GM12878 (cell line): ENCODE measurements at regions not wholly inside any gene's neighbourhood (a gene's known extent, or its start where the extent isn't known, plus 50 kb on each side); places are given as distances from the start of the nearest gene placed in this dataset.

Experiments used
- ATAC-seq: fragments of 200-7000 bp; cut with Tn5 transposase; 3 replicates; pipeline ENCODE4 v1.9.1; 2020; ENCODE audit warnings: mild to moderate bottlenecking, moderate library complexity
- BruUV-seq: library from RNA; stranded (reverse); fragments of 400-500 nt; replicated peaks from 2 replicates; lab custom pipeline; 2021; lab: Mats Ljungman, UMichigan
- CTCF ChIA-PET: fragments of 300-600 bp; sonication (Branson Sonifier 250); formaldehyde crosslinking; extraction: SDS; loops from one replicate; lab custom pipeline; 2021; ENCODE audit warnings: inconsistent platforms; lab: Yijun Ruan, JAX
- POLR2A ChIA-PET: fragments of 350-600 bp; formaldehyde crosslinking; extraction: SDS; loops from one replicate; lab custom pipeline; 2021; ENCODE audit warnings: inconsistent platforms; lab: Charles Lee
- RAD21 ChIA-PET: fragments of 300-600 bp; sonication (Branson Sonifier 250); formaldehyde crosslinking; loops from one replicate; lab custom pipeline; 2023; ENCODE audit warnings: antibody characterized with exemption; ENCODE audit not compliant: unreplicated experiment; lab: Charles Lee
- SMC1A ChIA-PET: fragments of 300-600 bp; sonication (Branson Sonifier 250); formaldehyde crosslinking; loops from one replicate; lab custom pipeline; 2023; ENCODE audit not compliant: unreplicated experiment, uncharacterized antibody; lab: Charles Lee
- DNase-seq: peaks from one replicate; pipeline ENCODE4 v3.0.0-alpha.2; 2011; ENCODE audit warnings: low read depth, low spot score
- FAIRE-seq: peaks from 3 replicates; lab custom pipeline; 2011; peaks lifted over from hg19 to GRCh38; lab: Jason Lieb, UNC
- H2AFZ ChIP-seq: 2 replicates; pipeline ENCODE4 v1.6.0; 2011; ENCODE audit warnings: low read depth, low read length, control low read depth; ENCODE audit not compliant: control insufficient read depth
- H3K27ac ChIP-seq: 2 replicates; pipeline ENCODE4 v1.5.1; 2011; ENCODE audit warnings: control low read depth; ENCODE audit not compliant: control insufficient read depth, insufficient read depth
- H3K27me3 ChIP-seq, 2 experiments: replicated peaks in 1 of 2; 2 replicates each; pipeline versions ENCODE4 v1.6.0 to v1.6.1; 2011; ENCODE audit warnings: low read length in 1 of 2; ENCODE audit not compliant: control insufficient read depth in 2 of 2, insufficient read depth in 2 of 2
- H3K36me3 ChIP-seq, 2 experiments: 2 replicates each; pipeline ENCODE4 v1.5.1; 2011; ENCODE audit warnings: low read length in 1 of 2; ENCODE audit not compliant: control insufficient read depth in 2 of 2, insufficient read depth in 2 of 2
- H3K4me1 ChIP-seq: 2 replicates; pipeline ENCODE4 v1.6.1; 2011; ENCODE audit warnings: mild to moderate bottlenecking, low read length, moderate library complexity, mixed read lengths; ENCODE audit not compliant: control insufficient read depth, insufficient read depth
- H3K4me2 ChIP-seq: 2 replicates; pipeline ENCODE4 v1.6.0; 2011; ENCODE audit warnings: control low read depth; ENCODE audit not compliant: control insufficient read depth, insufficient read depth
- H3K4me3 ChIP-seq: fragments of 200-600 bp; sonication (generic); 2 replicates; pipeline ENCODE4 v1.5.1; 2016
- H3K79me2 ChIP-seq: 2 replicates; pipeline ENCODE4 v1.6.0; 2011; ENCODE audit warnings: low read length; ENCODE audit not compliant: control insufficient read depth, insufficient read depth
- H3K9ac ChIP-seq: 2 replicates; pipeline ENCODE4 v1.8.0; 2011; ENCODE audit warnings: low read length, control low read depth, mixed read lengths; ENCODE audit not compliant: control insufficient read depth, insufficient read depth
- H3K9me3 ChIP-seq: replicated peaks from 3 replicates; pipeline ENCODE4 v1.5.1; 2011; ENCODE audit warnings: mild to moderate bottlenecking, low read length; ENCODE audit not compliant: control insufficient read depth, insufficient read depth
- H4K20me1 ChIP-seq: 2 replicates; pipeline ENCODE4 v1.6.0; 2011; ENCODE audit not compliant: control insufficient read depth, insufficient read depth
- CHD1 ChIP-seq: IDR thresholded peaks from 2 replicates; pipeline ENCODE4 v1.6.1; 2012; ENCODE audit warnings: low read depth, low read length, improper control_type of control experiment
- WGBS: methylation state at CpG from one replicate; pipeline ENCODE4 v1.1.6; 2016; ENCODE audit warnings: low lambda C conversion rate; ENCODE audit not compliant: insufficient replicate concordance, insufficient coverage; ENCODE audit errors: missing lambda C conversion rate; 5-methylcytosine and 5-hydroxymethylcytosine counted together
- in situ Hi-C: fragments of 300-500 bp; cut with MboI; formaldehyde crosslinking; loops from 9 replicates; pipeline ENCODE4 v1.14.3; 2018; ENCODE audit warnings: mixed read lengths
- intact Hi-C: fragments of 100-400 bp; cut with micrococcal nuclease; formaldehyde crosslinking; loops from one replicate; pipeline ENCODE4 v1.14.2; 2022; ENCODE audit not compliant: unreplicated experiment
- TF ChIP-seq, protein P1 (sequence below): fragments of 450-650 bp; IDR thresholded peaks from 2 replicates; pipeline ENCODE4 v1.6.1; 2018; ENCODE audit warnings: mild to moderate bottlenecking, low read depth, moderate library complexity; ENCODE audit not compliant: partially characterized antibody
- TF ChIP-seq, protein P2 (sequence below): IDR thresholded peaks from 2 replicates; pipeline ENCODE4 v1.6.1; 2012; ENCODE audit warnings: low read depth, low read length, improper control_type of control experiment

DNA sequence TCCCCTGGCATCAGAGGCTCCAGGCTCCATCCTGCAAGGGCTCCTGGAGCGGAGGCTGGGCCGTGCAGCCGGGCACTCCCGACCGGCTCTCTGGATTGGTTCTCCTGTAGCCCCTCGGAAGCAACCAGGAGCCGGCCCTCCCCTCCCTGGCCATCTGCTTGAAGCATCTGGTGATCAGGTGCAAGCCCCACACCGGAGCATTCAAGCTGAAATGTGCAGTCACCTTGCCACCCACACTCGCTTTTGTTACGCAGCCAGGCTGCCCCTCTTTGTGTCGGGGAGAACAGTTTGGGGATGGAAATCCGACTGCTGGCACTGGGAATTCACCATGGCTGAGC, 258.8 kb downstream of the ZNF536 start (continued):
- TF ChIP-seq, protein P1, sequence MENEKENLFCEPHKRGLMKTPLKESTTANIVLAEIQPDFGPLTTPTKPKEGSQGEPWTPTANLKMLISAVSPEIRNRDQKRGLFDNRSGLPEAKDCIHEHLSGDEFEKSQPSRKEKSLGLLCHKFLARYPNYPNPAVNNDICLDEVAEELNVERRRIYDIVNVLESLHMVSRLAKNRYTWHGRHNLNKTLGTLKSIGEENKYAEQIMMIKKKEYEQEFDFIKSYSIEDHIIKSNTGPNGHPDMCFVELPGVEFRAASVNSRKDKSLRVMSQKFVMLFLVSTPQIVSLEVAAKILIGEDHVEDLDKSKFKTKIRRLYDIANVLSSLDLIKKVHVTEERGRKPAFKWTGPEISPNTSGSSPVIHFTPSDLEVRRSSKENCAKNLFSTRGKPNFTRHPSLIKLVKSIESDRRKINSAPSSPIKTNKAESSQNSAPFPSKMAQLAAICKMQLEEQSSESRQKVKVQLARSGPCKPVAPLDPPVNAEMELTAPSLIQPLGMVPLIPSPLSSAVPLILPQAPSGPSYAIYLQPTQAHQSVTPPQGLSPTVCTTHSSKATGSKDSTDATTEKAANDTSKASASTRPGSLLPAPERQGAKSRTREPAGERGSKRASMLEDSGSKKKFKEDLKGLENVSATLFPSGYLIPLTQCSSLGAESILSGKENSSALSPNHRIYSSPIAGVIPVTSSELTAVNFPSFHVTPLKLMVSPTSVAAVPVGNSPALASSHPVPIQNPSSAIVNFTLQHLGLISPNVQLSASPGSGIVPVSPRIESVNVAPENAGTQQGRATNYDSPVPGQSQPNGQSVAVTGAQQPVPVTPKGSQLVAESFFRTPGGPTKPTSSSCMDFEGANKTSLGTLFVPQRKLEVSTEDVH = no peak

DNA sequence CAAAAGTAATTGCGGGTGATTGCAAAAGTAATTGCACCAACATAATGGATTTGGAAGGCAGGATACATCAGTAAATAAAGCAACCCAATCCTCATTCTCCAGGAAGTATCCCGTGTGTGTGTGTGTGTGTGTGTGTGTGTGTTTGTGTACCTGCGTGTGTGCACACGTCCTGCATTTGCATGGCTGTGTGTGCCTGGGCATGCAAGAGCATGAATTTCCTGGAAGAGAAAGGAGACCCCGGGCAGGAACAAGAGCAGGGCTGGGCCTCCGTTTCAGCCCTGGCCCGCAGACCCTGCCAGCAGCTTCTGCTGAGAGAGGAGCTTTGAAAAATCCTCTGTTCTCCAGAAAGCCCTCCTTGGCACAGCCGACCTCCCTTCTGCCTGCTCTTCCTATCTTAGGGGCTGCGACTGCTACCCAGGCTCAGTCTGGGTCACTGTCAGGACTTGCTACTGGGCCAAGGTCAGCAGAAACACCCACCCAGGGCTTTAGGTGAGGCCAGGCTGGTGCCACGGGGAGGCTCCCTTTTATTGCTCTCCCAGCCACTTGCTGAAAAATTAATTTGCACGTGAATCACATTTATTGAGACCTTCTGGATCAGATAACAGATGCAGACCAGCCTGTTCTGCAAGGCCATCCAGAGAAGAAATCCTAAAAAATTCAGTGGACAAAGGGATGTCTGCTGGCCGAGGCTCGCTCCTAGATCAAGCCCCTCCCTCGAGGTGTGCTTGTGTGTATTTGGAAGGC, 258.3 kb downstream of the ZNF536 start:
- in situ Hi-C loops = no loop called here
- BruUV-seq = no TSS peak
- no peak overlapping the region for H2AFZ ChIP-seq
- ChIA-PET RAD21 (no interaction called here), CTCF (no interaction called here)
- H3K4me1 ChIP-seq = no peaks in the 10 kb centered on the region
- TF ChIP-seq, protein P2, sequence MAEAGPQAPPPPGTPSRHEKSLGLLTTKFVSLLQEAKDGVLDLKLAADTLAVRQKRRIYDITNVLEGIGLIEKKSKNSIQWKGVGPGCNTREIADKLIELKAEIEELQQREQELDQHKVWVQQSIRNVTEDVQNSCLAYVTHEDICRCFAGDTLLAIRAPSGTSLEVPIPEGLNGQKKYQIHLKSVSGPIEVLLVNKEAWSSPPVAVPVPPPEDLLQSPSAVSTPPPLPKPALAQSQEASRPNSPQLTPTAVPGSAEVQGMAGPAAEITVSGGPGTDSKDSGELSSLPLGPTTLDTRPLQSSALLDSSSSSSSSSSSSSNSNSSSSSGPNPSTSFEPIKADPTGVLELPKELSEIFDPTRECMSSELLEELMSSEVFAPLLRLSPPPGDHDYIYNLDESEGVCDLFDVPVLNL = no peak
- no peak for TF ChIP-seq CHD1
- TF ChIP-seq, all 136 proteins: peak for 0
- intact Hi-C loops = no loop called here
- DNase-seq (no peak), FAIRE-seq (no peak), ATAC-seq (no peak)
- no peak overlapping the region for H3K9ac ChIP-seq
- 18% methylated on average over 14 of the region's 14 CpGs for WGBS
- no peaks in the 10 kb centered on the region for H3K27me3 ChIP-seq
- no peak overlapping the region for H3K4me2 ChIP-seq
- H3K9me3 ChIP-seq = no peaks in the 10 kb centered on the region; the same call in 2 of the 3 replicates
- SMC1A ChIA-PET = no interaction called here
- no peak overlapping the region for H3K4me3 ChIP-seq
- POLR2A ChIA-PET = no interaction called here
- no peaks in the 10 kb centered on the region for H3K79me2 ChIP-seq
- H4K20me1 ChIP-seq = no peaks in the 10 kb centered on the region
- no peak overlapping the region for H3K27ac ChIP-seq
- H3K36me3 ChIP-seq = no peaks in the 10 kb centered on the region
